ENCODE measurements at regions not wholly inside any gene's neighbourhood (a gene's known extent, or its start where the extent isn't known, plus 50 kb on each side); places are given as distances from the start of the nearest gene placed in this dataset.

GRCh38 chr18:73908323-73908722, 239.3 kb downstream of the FBXO15 start:
- Histone ChIP-seq H3K27me3 (no peaks in the 10 kb centered on the region), H3K4me3 (no peak overlapping the region), H3K27ac (no peak overlapping the region), H3K36me3 (no peaks in the 10 kb centered on the region), H3K9me3 (no peaks in the 10 kb centered on the region), H3K4me1 (ENCODE audit: insufficient read depth) (no peaks in the 10 kb centered on the region)
- TF ChIP-seq CTCF (IDR thresholded peaks at IDR 0.05): no peak
- no peak for TF ChIP-seq EP300 (IDR thresholded peaks at IDR 0.05)
- TF ChIP-seq POLR2A (IDR thresholded peaks at IDR 0.05): no peak
- intact Hi-C loops (cut with DNase I): no loop called here
- 37 to 39% (median 37%) methylated on average over 5 of the region's 5 CpGs for WGBS, 3 donors
- DNase-seq: no peak

GRCh38 chr18:73901566-73901965, 246.1 kb downstream of the FBXO15 start:
- H3K4me1 ChIP-seq (ENCODE audit: insufficient read depth): no peaks in the 10 kb centered on the region
- 48 to 69% (median 62%) methylated on average over 4 of the region's 4 CpGs for WGBS, 3 donors
- intact Hi-C loops (cut with DNase I): no loop called here

GRCh38 chr18:73901151-73901550, 246.5 kb downstream of the FBXO15 start:
- 77 to 83% (median 80%) methylated on average over 9 of the region's 9 CpGs for WGBS, 3 donors
- no peaks in the 10 kb centered on the region for H3K27me3 ChIP-seq

More at GRCh38 chr18:73901566-73901965, 246.1 kb downstream of the FBXO15 start:
- DNase-seq: no peak
- H3K4me3 ChIP-seq: no peak overlapping the region
- no peak overlapping the region for H3K27ac ChIP-seq
- no peak for TF ChIP-seq EP300 (IDR thresholded peaks at IDR 0.05)
- no peak for TF ChIP-seq CTCF (IDR thresholded peaks at IDR 0.05)
- TF ChIP-seq POLR2A (IDR thresholded peaks at IDR 0.05): no peak
- no peaks in the 10 kb centered on the region for H3K27me3 ChIP-seq
- no peaks in the 10 kb centered on the region for H3K36me3 ChIP-seq
- H3K9me3 ChIP-seq: no peaks in the 10 kb centered on the region

GRCh38 chr18:73900106-73900835, 247.4 kb downstream of the FBXO15 start:
- TF ChIP-seq CTCF (IDR thresholded peaks at IDR 0.05) (no peak), POLR2A (IDR thresholded peaks at IDR 0.05) (no peak), EP300 (IDR thresholded peaks at IDR 0.05) (no peak)
- no peaks in the 10 kb centered on the region for H3K36me3 ChIP-seq
- no peaks in the 10 kb centered on the region for H3K4me1 ChIP-seq (ENCODE audit: insufficient read depth)
- 66 to 74% (median 71%) methylated on average over 7 of the region's 7 CpGs for WGBS, 3 donors
- H3K27me3 ChIP-seq: no peaks in the 10 kb centered on the region
- no peak overlapping the region for H3K27ac ChIP-seq
- no peaks in the 10 kb centered on the region for H3K9me3 ChIP-seq
- no peak for DNase-seq
- intact Hi-C loops (cut with DNase I): no loop called here
- H3K4me3 ChIP-seq: no peak overlapping the region

More at GRCh38 chr18:73901151-73901550, 246.5 kb downstream of the FBXO15 start:
- no peak for DNase-seq
- Histone ChIP-seq H3K9me3 (no peaks in the 10 kb centered on the region), H3K27ac (no peak overlapping the region), H3K4me1 (ENCODE audit: insufficient read depth) (no peaks in the 10 kb centered on the region), H3K4me3 (no peak overlapping the region), H3K36me3 (no peaks in the 10 kb centered on the region)
- TF ChIP-seq POLR2A (IDR thresholded peaks at IDR 0.05) (no peak), CTCF (IDR thresholded peaks at IDR 0.05) (no peak), EP300 (IDR thresholded peaks at IDR 0.05) (no peak)
- intact Hi-C loops (cut with DNase I): no loop called here
